Loucy (cell line): ENCODE measurements at regions not wholly inside any gene's neighbourhood (a gene's known extent, or its start where the extent isn't known, plus 50 kb on each side); places are given as distances from the start of the nearest gene placed in this dataset.

Source experiments
- EZH2phosphoT487 ChIP-seq: fragments of 200-600 bp; IDR thresholded peaks from 2 replicates; pipeline ENCODE4 v1.6.1; 2018; ENCODE audit warnings: antibody characterized with exemption, mild to moderate bottlenecking, moderate library complexity, borderline replicate concordance
- TF ChIP-seq, protein P1 (sequence below): fragments of 200-600 bp; sonication (generic); conservative IDR thresholded peaks from 2 replicates; pipeline ENCODE4 v1.5.1; 2014; ENCODE audit warnings: mild to moderate bottlenecking, antibody characterized with exemption, low read length

DNA sequence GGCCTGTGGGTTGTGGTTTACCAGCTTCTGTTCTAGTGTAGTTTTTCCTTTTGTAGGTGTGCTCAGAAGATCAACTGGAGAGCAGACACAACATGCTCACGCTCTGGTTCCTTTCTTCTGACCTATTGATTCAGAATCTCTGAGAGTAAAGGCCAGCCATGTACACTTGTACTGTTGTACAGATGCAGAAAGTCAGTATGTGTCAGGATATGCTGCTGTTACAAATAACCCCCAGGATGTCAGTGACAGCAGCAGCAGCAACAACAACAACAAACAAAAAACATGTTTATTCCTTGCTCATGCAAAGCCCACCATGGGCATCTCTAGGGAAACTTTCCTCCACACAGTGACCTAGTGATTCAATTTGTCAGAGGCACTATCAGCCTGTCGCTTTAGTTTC lies 154.8 kb upstream of the RBFOX1 start:
- TF ChIP-seq, protein P1, sequence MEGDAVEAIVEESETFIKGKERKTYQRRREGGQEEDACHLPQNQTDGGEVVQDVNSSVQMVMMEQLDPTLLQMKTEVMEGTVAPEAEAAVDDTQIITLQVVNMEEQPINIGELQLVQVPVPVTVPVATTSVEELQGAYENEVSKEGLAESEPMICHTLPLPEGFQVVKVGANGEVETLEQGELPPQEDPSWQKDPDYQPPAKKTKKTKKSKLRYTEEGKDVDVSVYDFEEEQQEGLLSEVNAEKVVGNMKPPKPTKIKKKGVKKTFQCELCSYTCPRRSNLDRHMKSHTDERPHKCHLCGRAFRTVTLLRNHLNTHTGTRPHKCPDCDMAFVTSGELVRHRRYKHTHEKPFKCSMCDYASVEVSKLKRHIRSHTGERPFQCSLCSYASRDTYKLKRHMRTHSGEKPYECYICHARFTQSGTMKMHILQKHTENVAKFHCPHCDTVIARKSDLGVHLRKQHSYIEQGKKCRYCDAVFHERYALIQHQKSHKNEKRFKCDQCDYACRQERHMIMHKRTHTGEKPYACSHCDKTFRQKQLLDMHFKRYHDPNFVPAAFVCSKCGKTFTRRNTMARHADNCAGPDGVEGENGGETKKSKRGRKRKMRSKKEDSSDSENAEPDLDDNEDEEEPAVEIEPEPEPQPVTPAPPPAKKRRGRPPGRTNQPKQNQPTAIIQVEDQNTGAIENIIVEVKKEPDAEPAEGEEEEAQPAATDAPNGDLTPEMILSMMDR = no peak
- TF ChIP-seq EZH2phosphoT487 = no peak
